Hepatocyte (in vitro differentiated cells): ENCODE measurements at regions not wholly inside any gene's neighbourhood (a gene's known extent, or its start where the extent isn't known, plus 50 kb on each side); places are given as distances from the start of the nearest gene placed in this dataset.

Experiments
- DNase-seq: peaks from one replicate; pipeline ENCODE4 v3.0.0-alpha.2; 2016; ENCODE audit warnings: low spot score
- H2AFZ ChIP-seq: fragments of 200-600 bp; sonication (generic); 2 replicates; pipeline ENCODE4 v1.6.0; 2016; ENCODE audit warnings: antibody characterized with exemption, mild to moderate bottlenecking
- H3K27ac ChIP-seq: fragments of 200-600 bp; sonication (generic); 2 replicates; pipeline ENCODE4 v1.5.1; 2016; ENCODE audit warnings: mild to moderate bottlenecking
- H3K27me3 ChIP-seq: fragments of 200-600 bp; sonication (generic); 2 replicates; pipeline ENCODE4 v1.6.1; 2016
- H3K36me3 ChIP-seq: fragments of 200-600 bp; sonication (generic); replicated peaks from 2 replicates; pipeline ENCODE4 v1.5.1; 2016; ENCODE audit warnings: low read depth; ENCODE audit not compliant: insufficient read depth
- H3K4me1 ChIP-seq: fragments of 200-600 bp; sonication (generic); 2 replicates; pipeline ENCODE4 v1.5.1; 2016; ENCODE audit warnings: mild to moderate bottlenecking, moderate library complexity; ENCODE audit not compliant: insufficient read depth
- H3K4me2 ChIP-seq: fragments of 200-600 bp; sonication (generic); 2 replicates; pipeline ENCODE4 v1.6.0; 2016
- H3K4me3 ChIP-seq: fragments of 200-600 bp; sonication (generic); 2 replicates; pipeline ENCODE4 v1.5.1; 2016; ENCODE audit warnings: mild to moderate bottlenecking
- H3K79me2 ChIP-seq: fragments of 200-600 bp; sonication (generic); 2 replicates; pipeline ENCODE4 v1.6.0; 2017; ENCODE audit warnings: mild to moderate bottlenecking
- H3K9me2 ChIP-seq: fragments of 200-600 bp; sonication (generic); replicated peaks from 2 replicates; pipeline ENCODE4 v1.6.0; 2017; ENCODE audit warnings: mild to moderate bottlenecking; ENCODE audit not compliant: insufficient read depth
- H3K9me3 ChIP-seq: fragments of 200-600 bp; sonication (generic); 2 replicates; pipeline ENCODE4 v1.5.1; 2016; ENCODE audit warnings: low read depth, mild to moderate bottlenecking
- H4K20me1 ChIP-seq: fragments of 200-600 bp; sonication (generic); 2 replicates; pipeline ENCODE4 v1.6.0; 2016; ENCODE audit warnings: mild to moderate bottlenecking; ENCODE audit not compliant: insufficient read depth, poor library complexity, severe bottlenecking
- CTCF ChIP-seq: fragments of 200-600 bp; sonication (generic); IDR thresholded peaks from 2 replicates; pipeline ENCODE4 v1.5.1; 2016; ENCODE audit warnings: antibody characterized with exemption, mild to moderate bottlenecking; ENCODE audit not compliant: poor library complexity
- EZH2 ChIP-seq: fragments of 200-600 bp; sonication (generic); IDR thresholded peaks from 2 replicates; pipeline ENCODE4 v1.6.1; 2016; ENCODE audit warnings: antibody characterized with exemption, mild to moderate bottlenecking, borderline replicate concordance
- EZH2phosphoT487 ChIP-seq: fragments of 200-600 bp; sonication (generic); IDR thresholded peaks from one replicate; pipeline ENCODE4 v1.6.1; 2018; ENCODE audit warnings: antibody characterized with exemption, mild to moderate bottlenecking, low read depth, moderate library complexity; ENCODE audit not compliant: unreplicated experiment, severe bottlenecking
- WGBS: methylation state at CpG from one replicate; pipeline ENCODE4 v1.1.6; 2016; ENCODE audit warnings: low lambda C conversion rate; ENCODE audit errors: missing lambda C conversion rate; 5-methylcytosine and 5-hydroxymethylcytosine counted together

- no peaks in the 10 kb centered on the region for H3K36me3 ChIP-seq
- DNase-seq, result no peak
- no peak for TF ChIP-seq EZH2
- TF ChIP-seq CTCF, result no peak
- TF ChIP-seq EZH2phosphoT487, result no peak
- H3K9me3 ChIP-seq, result no peaks in the 10 kb centered on the region
- H3K4me1 ChIP-seq, result no peaks in the 10 kb centered on the region
- no peaks in the 10 kb centered on the region for H3K79me2 ChIP-seq
- no peak overlapping the region for H3K27ac ChIP-seq
- H3K27me3 ChIP-seq, result no peaks in the 10 kb centered on the region
- WGBS, result 36% methylated on average over 1 of the region's 1 CpG
- H4K20me1 ChIP-seq, result no peaks in the 10 kb centered on the region
- peak overlapping the region; percentile 49 for H3K4me2 ChIP-seq
- no peaks in the 10 kb centered on the region for H3K9me2 ChIP-seq
- no peak overlapping the region for H3K4me3 ChIP-seq
- peak overlapping the region; percentile 3 for H2AFZ ChIP-seq
Measured at GRCh38 chr12:45668641-45669040, 60.9 kb upstream of the ARID2 start.

DNA sequence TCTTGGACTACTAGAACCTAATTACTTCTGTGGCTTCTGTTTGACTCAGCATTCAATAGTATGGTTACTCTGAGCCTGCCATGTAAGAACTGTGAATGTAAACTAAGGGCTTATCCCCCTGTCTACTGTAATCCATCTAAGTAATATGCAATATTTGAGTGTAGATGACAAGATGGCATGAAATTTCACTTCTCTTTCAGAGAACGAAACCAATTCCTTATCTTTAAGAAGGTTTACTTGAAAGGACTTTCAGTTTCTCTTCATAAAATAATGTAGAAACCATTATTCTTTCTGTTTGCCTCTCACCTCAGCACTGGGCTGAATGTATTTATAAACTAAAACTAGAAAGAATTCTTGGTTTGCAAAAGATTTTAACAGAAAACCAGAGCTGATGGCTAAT lies 60.4 kb upstream of the ARID2 start:
- Histone ChIP-seq H4K20me1 (no peaks in the 10 kb centered on the region), H3K9me3 (no peaks in the 10 kb centered on the region), H3K27me3 (no peaks in the 10 kb centered on the region), H3K4me1 (no peaks in the 10 kb centered on the region), H2AFZ (peak overlapping the region; percentile 3), H3K79me2 (no peaks in the 10 kb centered on the region), H3K27ac (no peak overlapping the region), H3K4me3 (no peak overlapping the region), H3K36me3 (no peaks in the 10 kb centered on the region), H3K4me2 (peak overlapping the region; percentile 49), H3K9me2 (no peaks in the 10 kb centered on the region)
- TF ChIP-seq CTCF, result no peak
- no peak for TF ChIP-seq EZH2phosphoT487
- no peak for TF ChIP-seq EZH2
- DNase-seq, result no peak
- WGBS, result 43% methylated on average over 1 of the region's 1 CpG

DNA sequence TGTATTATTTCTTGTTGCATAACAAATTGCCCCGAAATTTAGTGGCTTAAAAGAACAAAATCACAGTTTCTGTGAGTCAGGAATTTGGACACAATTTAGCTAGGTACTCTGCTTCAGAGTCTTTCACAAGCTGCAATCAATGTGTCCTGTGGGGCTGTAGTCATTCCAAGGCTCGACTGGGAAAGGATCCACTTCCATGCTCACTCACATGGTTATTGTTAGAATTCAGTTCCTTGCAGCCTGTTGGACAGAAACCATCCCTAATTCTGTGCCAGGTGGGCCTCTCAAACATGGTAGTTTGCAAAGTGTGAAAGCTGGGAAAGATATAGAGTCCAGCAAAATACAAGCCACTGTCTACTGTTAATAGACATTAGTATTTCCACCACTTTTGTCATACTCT lies 59.7 kb upstream of the ARID2 start:
- no peaks in the 10 kb centered on the region for H3K4me1 ChIP-seq
- no peaks in the 10 kb centered on the region for H3K27me3 ChIP-seq
- H3K4me2 ChIP-seq, result no peak overlapping the region
- H3K9me3 ChIP-seq, result no peaks in the 10 kb centered on the region
- no peak overlapping the region for H2AFZ ChIP-seq
- no peak overlapping the region for H3K4me3 ChIP-seq
- WGBS, result 69% methylated on average over 2 of the region's 2 CpGs
- no peaks in the 10 kb centered on the region for H4K20me1 ChIP-seq
- H3K79me2 ChIP-seq, result no peaks in the 10 kb centered on the region
- H3K36me3 ChIP-seq, result no peaks in the 10 kb centered on the region
- H3K9me2 ChIP-seq, result no peaks in the 10 kb centered on the region
- H3K27ac ChIP-seq, result no peak overlapping the region
- no peak for DNase-seq
- TF ChIP-seq EZH2 (no peak), CTCF (no peak), EZH2phosphoT487 (no peak)
